ENCODE measurements at regions not wholly inside any gene's neighbourhood (a gene's known extent, or its start where the extent isn't known, plus 50 kb on each side); places are given as distances from the start of the nearest gene placed in this dataset.

- TF ChIP-seq TAF1 (IDR thresholded peaks at IDR 0.05; ENCODE audit: low read depth, low read length) (no peak), POLR2A (IDR thresholded peaks at IDR 0.05; ENCODE audit: low read depth, low read length) (no peak), SPI1 (IDR thresholded peaks at IDR 0.05; ENCODE audit: low read depth, low read length) (no peak), POLR2AphosphoS5 (IDR thresholded peaks at IDR 0.05; ENCODE audit: low read depth, low read length) (no peak)
These were observed 50.6 kb upstream of the GATB start for GRCh38 chr4:151811403-151811802.

Measured in GM12891 (cell line).